NT2/D1 (cell line): ENCODE measurements at regions not wholly inside any gene's neighbourhood (a gene's known extent, or its start where the extent isn't known, plus 50 kb on each side); places are given as distances from the start of the nearest gene placed in this dataset.

ENCODE experiments used
- DNase-seq: peaks from one replicate; pipeline ENCODE4 v3.0.0-alpha.2; 2011; ENCODE audit warnings: low read depth, low spot score
- H3K27me3 ChIP-seq: 2 replicates; pipeline ENCODE4 v1.6.0; 2011; ENCODE audit warnings: mild to moderate bottlenecking; ENCODE audit not compliant: insufficient read length, insufficient read depth
- H3K36me3 ChIP-seq: 2 replicates; pipeline ENCODE4 v1.6.1; 2011; ENCODE audit warnings: mild to moderate bottlenecking, low read length, mixed read lengths; ENCODE audit not compliant: insufficient read depth, insufficient read length
- H3K4me1 ChIP-seq: 2 replicates; pipeline ENCODE4 v1.5.1; 2011; ENCODE audit not compliant: insufficient read depth, insufficient read length
- H3K4me3 ChIP-seq: 2 replicates; pipeline ENCODE4 v1.5.1; 2011; ENCODE audit warnings: low read depth; ENCODE audit not compliant: insufficient read length
- H3K9ac ChIP-seq: 2 replicates; pipeline ENCODE4 v1.6.0; 2011; ENCODE audit warnings: low read depth; ENCODE audit not compliant: insufficient read length
- H3K9me3 ChIP-seq: 2 replicates; pipeline ENCODE4 v1.5.1; 2011; ENCODE audit warnings: mild to moderate bottlenecking, low read length; ENCODE audit not compliant: insufficient read depth
- SUZ12 ChIP-seq: IDR thresholded peaks from 2 replicates; pipeline ENCODE4 v1.6.1; 2011; ENCODE audit not compliant: insufficient read length, insufficient read depth; ENCODE audit errors: extremely low read depth
- YY1 ChIP-seq: IDR thresholded peaks from 2 replicates; pipeline ENCODE4 v1.6.1; 2011; ENCODE audit not compliant: insufficient read length, insufficient read depth
- ZNF274 ChIP-seq: IDR thresholded peaks from 2 replicates; pipeline ENCODE4 v1.6.1; 2011; ENCODE audit warnings: mild to moderate bottlenecking, low read depth, low read length

DNA sequence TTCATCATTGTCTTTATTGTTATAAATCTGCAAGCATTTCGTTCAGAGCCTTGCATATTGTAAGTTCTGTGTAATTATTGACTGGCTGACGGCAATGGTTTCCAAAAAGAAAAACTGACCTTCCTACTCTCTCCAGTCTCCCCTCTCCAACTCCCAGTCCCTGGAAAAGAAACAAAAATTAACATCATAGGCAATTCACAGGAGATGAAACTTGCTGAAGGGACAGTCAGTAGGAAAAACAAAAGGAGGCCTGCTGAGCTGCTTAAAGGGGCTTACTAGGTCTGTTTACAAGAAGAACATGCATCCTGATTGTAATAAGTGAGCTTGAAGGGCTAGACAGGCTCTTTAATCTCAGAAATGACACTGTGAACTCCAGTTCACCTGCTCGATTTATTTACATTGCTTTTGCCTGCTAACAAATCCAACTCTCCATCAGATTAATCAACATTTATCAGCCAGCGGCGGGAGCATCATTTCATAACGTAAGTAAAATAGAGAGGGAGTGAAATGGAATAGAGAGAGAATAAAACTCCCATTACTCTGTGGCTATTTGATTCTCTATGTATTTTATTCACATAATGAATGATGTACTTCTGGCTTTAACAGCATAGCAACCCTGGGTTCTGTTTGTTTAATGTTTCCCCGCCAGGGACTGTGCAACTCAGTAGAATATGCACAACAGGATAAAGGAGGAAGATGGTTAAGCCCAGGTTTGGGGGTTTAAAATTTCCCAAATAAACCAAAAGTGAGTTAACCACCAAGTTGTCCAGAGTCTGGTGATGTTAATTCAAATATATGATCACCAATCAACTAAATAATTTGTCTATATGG is 256.7 kb upstream of the SETBP1 start:
- peak; percentile 25 for DNase-seq
- H3K9me3 ChIP-seq, result no peaks in the 10 kb centered on the region; the same call in 1 of the 2 replicates
- no peak overlapping the region for H3K9ac ChIP-seq
- no peaks in the 10 kb centered on the region for H3K27me3 ChIP-seq
- H3K4me3 ChIP-seq, result no peak overlapping the region
- TF ChIP-seq ZNF274 (no peak), YY1 (no peak), SUZ12 (no peak)
- H3K36me3 ChIP-seq, result no peaks in the 10 kb centered on the region
- no peaks in the 10 kb centered on the region for H3K4me1 ChIP-seq

DNA sequence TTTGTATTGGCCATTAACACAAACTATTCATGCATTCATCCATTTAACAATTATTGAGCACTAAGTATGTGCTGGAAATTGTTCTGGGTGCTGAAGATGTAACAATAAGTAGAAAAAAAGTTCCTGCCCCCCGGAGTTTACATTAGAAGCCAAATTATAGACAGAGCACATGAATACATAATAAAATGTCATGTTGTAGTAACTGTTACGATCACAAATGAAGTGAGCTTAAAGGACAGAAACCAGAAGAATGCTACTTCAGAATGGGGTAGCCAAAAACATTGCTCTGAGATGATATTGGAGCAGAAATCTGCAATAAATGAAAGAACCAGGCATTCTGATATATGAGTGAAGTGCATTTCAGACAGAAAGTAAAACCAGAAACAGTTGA is 256.0 kb upstream of the SETBP1 start:
- no peaks in the 10 kb centered on the region; the same call in 1 of the 2 replicates for H3K9me3 ChIP-seq
- no peak for DNase-seq
- H3K4me1 ChIP-seq, result no peaks in the 10 kb centered on the region
- no peaks in the 10 kb centered on the region for H3K36me3 ChIP-seq
- no peaks in the 10 kb centered on the region for H3K27me3 ChIP-seq
- TF ChIP-seq SUZ12, result no peak
- H3K9ac ChIP-seq, result no peak overlapping the region
- no peak overlapping the region for H3K4me3 ChIP-seq

DNA sequence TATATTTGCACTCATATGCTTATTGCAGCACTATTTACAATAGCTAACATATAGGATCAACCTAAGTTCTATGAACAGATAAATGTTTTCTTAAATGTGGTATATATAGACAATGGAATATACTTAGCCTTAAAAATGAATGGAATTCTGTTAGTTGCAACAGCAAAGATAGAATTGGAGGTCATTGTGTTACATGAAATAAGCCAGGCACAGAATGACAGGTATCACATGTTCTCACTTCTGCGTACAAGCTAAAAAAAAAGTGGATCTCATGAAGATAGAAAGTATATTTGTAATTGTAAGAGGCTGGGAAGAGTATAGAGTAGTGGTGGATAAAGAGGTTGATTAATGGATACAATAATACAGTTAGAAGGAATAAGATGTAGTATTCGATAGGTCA is 255.5 kb upstream of the SETBP1 start:
- TF ChIP-seq ZNF274, result no peak
- no peak for TF ChIP-seq YY1
- no peak for TF ChIP-seq SUZ12
- no peaks in the 10 kb centered on the region for H3K27me3 ChIP-seq
- no peaks in the 10 kb centered on the region for H3K4me1 ChIP-seq
- no peak overlapping the region for H3K9ac ChIP-seq
- no peak overlapping the region for H3K4me3 ChIP-seq
- H3K9me3 ChIP-seq, result no peaks in the 10 kb centered on the region; the same call in 1 of the 2 replicates
- no peak for DNase-seq
- no peaks in the 10 kb centered on the region for H3K36me3 ChIP-seq

DNA sequence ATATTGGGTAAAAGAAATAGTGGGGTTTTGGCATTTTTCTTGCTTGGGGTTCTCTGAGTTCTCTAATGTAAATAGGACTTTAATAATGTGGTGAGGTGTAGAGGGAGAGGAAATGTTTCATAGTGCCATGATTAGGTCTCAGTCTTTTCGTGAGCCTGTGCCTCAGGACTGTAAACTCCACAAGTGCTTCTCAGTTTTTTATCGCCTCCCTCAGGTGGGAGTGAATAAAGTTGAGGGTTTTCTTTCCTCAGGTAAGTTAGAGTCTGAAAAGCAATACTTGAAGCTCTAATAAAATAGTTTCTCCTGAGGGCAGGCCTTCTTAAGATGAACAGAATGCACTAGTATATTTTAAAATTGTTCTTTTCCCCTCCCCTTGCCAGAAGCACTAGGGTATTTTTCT is 243.1 kb upstream of the SETBP1 start:
- H3K9ac ChIP-seq, result no peak overlapping the region
- peak; percentile 1 for DNase-seq
- TF ChIP-seq YY1 (no peak), SUZ12 (no peak), ZNF274 (no peak)
- no peak overlapping the region for H3K4me3 ChIP-seq
- no peaks in the 10 kb centered on the region for H3K4me1 ChIP-seq
- H3K36me3 ChIP-seq, result no peaks in the 10 kb centered on the region
- H3K27me3 ChIP-seq, result no peaks in the 10 kb centered on the region
- no peaks in the 10 kb centered on the region for H3K9me3 ChIP-seq

DNA sequence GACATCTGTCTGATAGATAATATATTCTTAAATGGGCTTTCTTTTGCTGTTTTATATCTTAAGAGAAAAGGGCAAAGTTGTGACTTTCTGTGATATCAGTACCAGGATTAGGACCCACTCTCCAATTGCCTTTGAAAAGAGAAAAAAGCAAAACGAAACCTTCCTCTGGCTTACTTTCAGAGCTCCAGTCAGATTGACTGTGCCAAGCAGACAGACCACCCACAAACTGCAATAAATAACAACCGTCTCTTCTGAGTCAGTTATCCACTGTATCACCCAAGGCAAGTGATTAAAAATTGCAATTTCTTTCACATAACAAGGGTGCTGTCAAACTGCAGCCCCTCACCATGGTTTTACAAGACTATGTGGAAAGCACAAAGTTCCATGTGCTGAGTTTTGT is 230.5 kb upstream of the SETBP1 start:
- DNase-seq, result no peak
- Histone ChIP-seq H3K9ac (no peak overlapping the region), H3K4me1 (no peaks in the 10 kb centered on the region), H3K4me3 (no peak overlapping the region), H3K27me3 (no peaks in the 10 kb centered on the region), H3K36me3 (no peaks in the 10 kb centered on the region), H3K9me3 (no peaks in the 10 kb centered on the region)
- TF ChIP-seq ZNF274 (no peak), YY1 (no peak), SUZ12 (no peak)

DNA sequence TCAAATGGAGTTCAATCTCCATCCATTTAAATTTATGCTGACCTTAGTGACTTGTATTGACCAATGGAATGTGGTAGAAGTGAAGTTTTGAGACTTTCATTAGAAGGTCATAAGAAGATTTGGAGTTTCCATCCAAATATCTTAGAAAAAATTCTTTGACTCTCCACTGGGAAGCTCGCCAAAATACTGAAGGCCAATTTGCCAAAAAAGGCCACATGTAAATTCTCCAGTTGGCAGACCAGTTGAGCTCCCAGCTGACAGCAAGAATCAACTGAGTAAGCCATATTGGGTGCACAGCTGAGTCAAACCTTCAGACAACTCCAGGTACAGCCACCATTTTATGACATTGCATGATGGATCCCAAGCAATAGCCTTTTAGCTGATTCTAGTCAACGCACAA is 228.3 kb upstream of the SETBP1 start:
- TF ChIP-seq ZNF274 (no peak), YY1 (no peak), SUZ12 (no peak)
- no peaks in the 10 kb centered on the region for H3K36me3 ChIP-seq
- no peaks in the 10 kb centered on the region for H3K9me3 ChIP-seq
- no peaks in the 10 kb centered on the region for H3K4me1 ChIP-seq
- no peak for DNase-seq
- H3K4me3 ChIP-seq, result no peak overlapping the region
- no peak overlapping the region for H3K9ac ChIP-seq
- H3K27me3 ChIP-seq, result no peaks in the 10 kb centered on the region

DNA sequence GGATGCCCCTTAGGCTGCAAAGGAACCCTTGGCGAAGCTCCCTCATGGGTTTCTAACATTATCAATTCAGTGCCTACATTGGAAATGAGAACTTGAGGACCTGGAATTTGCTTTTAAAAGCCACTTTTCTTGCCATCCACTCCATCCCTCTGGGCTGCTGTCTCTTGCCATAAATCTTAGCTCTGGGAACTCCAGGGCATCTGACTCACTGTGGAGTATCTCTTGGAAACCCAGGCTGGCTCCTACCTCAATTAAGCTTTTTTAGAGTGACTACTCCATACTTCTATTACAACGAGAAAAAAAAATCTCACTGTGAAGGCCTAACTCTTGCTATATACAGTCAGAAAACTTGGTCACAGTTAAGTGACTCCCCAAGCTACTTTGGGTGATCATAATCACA is 227.2 kb upstream of the SETBP1 start:
- no peak for DNase-seq
- Histone ChIP-seq H3K9ac (no peak overlapping the region), H3K4me3 (no peak overlapping the region), H3K27me3 (no peaks in the 10 kb centered on the region), H3K36me3 (no peaks in the 10 kb centered on the region), H3K4me1 (no peaks in the 10 kb centered on the region), H3K9me3 (no peaks in the 10 kb centered on the region)
- TF ChIP-seq SUZ12, result no peak
- no peak for TF ChIP-seq YY1
- no peak for TF ChIP-seq ZNF274

DNA sequence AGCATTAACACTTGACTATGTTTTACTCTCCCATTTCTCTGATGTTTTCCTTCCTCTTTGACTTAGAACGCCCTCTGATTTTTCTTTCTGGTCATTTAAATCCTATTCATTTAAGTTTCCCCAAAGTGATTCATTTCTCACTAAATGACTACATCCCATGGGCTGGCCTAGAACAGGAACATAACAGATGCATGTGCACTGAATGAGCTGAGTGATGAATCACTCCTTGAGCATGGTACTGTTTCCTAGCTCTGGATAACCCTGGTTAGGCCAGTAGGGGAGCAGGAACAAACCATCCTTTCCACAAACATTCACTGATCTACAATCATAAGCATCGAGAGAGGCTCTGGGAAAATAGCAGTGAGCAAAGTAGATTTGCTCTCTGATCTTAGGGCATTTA is 221.9 kb upstream of the SETBP1 start:
- no peak overlapping the region for H3K9ac ChIP-seq
- TF ChIP-seq YY1, result no peak
- TF ChIP-seq SUZ12, result no peak
- DNase-seq, result no peak
- H3K4me3 ChIP-seq, result no peak overlapping the region
- no peaks in the 10 kb centered on the region for H3K36me3 ChIP-seq
- no peaks in the 10 kb centered on the region for H3K9me3 ChIP-seq
- no peaks in the 10 kb centered on the region for H3K27me3 ChIP-seq
- H3K4me1 ChIP-seq, result no peaks in the 10 kb centered on the region
